Tibial nerve (tissue), 3 donors: ENCODE measurements at regions not wholly inside any gene's neighbourhood (a gene's known extent, or its start where the extent isn't known, plus 50 kb on each side); places are given as distances from the start of the nearest gene placed in this dataset.

Experiments used
- POLR2A ChIP-seq, 2 donors: fragments of 450-650 bp; IDR thresholded peaks; one replicate each; pipeline ENCODE4 v1.6.1; 2017; ENCODE audit warnings: antibody characterized with exemption in 2 of 2, mild to moderate bottlenecking in 2 of 2, moderate library complexity in 2 of 2
- TF ChIP-seq, protein P1 (sequence below), 5 experiments: fragments of 200-600 bp in 3 of 5; fragments of 450-650 bp in 2 of 5; sonication (generic) in 3 of 5; IDR thresholded peaks; one replicate each; pipeline ENCODE4 v1.5.1; 2016 to 2019; ENCODE audit warnings: antibody characterized with exemption in 5 of 5, mild to moderate bottlenecking in 3 of 5, moderate library complexity in 2 of 5

DNA sequence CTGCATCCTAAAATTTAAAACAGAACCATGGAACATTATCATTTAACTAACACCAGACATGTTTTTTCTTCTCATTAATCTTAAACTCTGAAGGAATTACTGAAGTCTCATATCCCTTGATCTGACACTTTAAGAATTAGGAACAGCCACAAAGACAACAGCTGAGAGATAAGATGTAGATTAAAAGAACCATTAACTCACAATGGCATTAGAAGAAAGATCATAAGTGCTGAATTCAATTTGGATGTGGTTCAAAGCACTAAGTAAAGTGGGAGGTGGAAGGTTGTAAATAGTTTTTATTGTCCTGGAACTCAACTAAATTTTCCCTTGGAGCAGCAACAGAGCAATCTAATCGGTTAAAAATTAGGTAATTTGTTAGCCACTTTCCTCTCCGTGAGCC is 199.0 kb upstream of the ATP2B1 start:
- no peak for TF ChIP-seq POLR2A (IDR thresholded peaks at IDR 0.05)
- TF ChIP-seq, protein P1, sequence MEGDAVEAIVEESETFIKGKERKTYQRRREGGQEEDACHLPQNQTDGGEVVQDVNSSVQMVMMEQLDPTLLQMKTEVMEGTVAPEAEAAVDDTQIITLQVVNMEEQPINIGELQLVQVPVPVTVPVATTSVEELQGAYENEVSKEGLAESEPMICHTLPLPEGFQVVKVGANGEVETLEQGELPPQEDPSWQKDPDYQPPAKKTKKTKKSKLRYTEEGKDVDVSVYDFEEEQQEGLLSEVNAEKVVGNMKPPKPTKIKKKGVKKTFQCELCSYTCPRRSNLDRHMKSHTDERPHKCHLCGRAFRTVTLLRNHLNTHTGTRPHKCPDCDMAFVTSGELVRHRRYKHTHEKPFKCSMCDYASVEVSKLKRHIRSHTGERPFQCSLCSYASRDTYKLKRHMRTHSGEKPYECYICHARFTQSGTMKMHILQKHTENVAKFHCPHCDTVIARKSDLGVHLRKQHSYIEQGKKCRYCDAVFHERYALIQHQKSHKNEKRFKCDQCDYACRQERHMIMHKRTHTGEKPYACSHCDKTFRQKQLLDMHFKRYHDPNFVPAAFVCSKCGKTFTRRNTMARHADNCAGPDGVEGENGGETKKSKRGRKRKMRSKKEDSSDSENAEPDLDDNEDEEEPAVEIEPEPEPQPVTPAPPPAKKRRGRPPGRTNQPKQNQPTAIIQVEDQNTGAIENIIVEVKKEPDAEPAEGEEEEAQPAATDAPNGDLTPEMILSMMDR (IDR thresholded peaks at IDR 0.05), result no peak
